SK-N-SH treated with all-trans-retinoic acid at 6 μM for 48 hours (cell line): ENCODE measurements at regions not wholly inside any gene's neighbourhood (a gene's known extent, or its start where the extent isn't known, plus 50 kb on each side); places are given as distances from the start of the nearest gene placed in this dataset.

ENCODE experiments used
- ATAC-seq: fragments of 200-7000 bp; cut with Tn5 transposase; 3 replicates; pipeline ENCODE4 v1.9.1; 2020; ENCODE audit warnings: mild to moderate bottlenecking, moderate library complexity
- ARNTL ChIP-seq: fragments of 450-650 bp; formaldehyde crosslinking; IDR thresholded peaks from 2 replicates; pipeline ENCODE4 v1.5.0; 2020; ENCODE audit warnings: low read depth, mild to moderate bottlenecking, moderate library complexity, borderline replicate concordance
- BACH2 ChIP-seq: fragments of 250-450 bp; sonication (Bioruptor Pico); IDR thresholded peaks from 2 replicates; pipeline ENCODE4 v1.9.0; 2021; ENCODE audit warnings: mild to moderate bottlenecking, borderline replicate concordance
- CREB5 ChIP-seq: fragments of 250-450 bp; sonication (Bioruptor Pico); IDR thresholded peaks from 2 replicates; pipeline ENCODE4 v1.5.1; 2020; ENCODE audit warnings: low read depth, mild to moderate bottlenecking, moderate library complexity
- CSDC2 ChIP-seq: fragments of 250-450 bp; sonication (Bioruptor Pico); IDR thresholded peaks from 2 replicates; pipeline ENCODE4 v1.5.0; 2020; ENCODE audit warnings: mild to moderate bottlenecking, moderate library complexity
- CSRNP3 ChIP-seq: fragments of 250-450 bp; sonication (Bioruptor Pico); IDR thresholded peaks from 2 replicates; pipeline ENCODE4 v1.5.1; 2021; ENCODE audit warnings: mild to moderate bottlenecking, moderate library complexity
- ESRRG ChIP-seq: fragments of 250-450 bp; sonication (Bioruptor Pico); IDR thresholded peaks from 2 replicates; pipeline ENCODE4 v1.6.1; 2021; ENCODE audit warnings: mild to moderate bottlenecking
- GLIS3 ChIP-seq: fragments of 250-450 bp; sonication (Bioruptor Pico); IDR thresholded peaks from 2 replicates; pipeline ENCODE4 v1.5.0; 2020; ENCODE audit warnings: mild to moderate bottlenecking, moderate library complexity
- ISL1 ChIP-seq: fragments of 250-450 bp; sonication (Bioruptor Pico); IDR thresholded peaks from 2 replicates; pipeline ENCODE4 v2.1.2; 2022; ENCODE audit warnings: mild to moderate bottlenecking, moderate library complexity
- OSR1 ChIP-seq: fragments of 250-450 bp; sonication (Bioruptor Pico); IDR thresholded peaks from 2 replicates; pipeline ENCODE4 v1.8.0; 2022; ENCODE audit warnings: moderate library complexity, mild to moderate bottlenecking, inconsistent platforms
- PATZ1 ChIP-seq: fragments of 250-450 bp; sonication (Bioruptor Pico); IDR thresholded peaks from 2 replicates; pipeline ENCODE4 v1.8.0; 2020; ENCODE audit warnings: mild to moderate bottlenecking, moderate library complexity, borderline replicate concordance
- POU6F1 ChIP-seq: fragments of 250-450 bp; sonication (Bioruptor Pico); IDR thresholded peaks from 2 replicates; pipeline ENCODE4 v1.8.0; 2021; ENCODE audit warnings: low read depth, mild to moderate bottlenecking, moderate library complexity, borderline replicate concordance
- PPARA ChIP-seq: fragments of 250-450 bp; sonication (Bioruptor Pico); IDR thresholded peaks from 2 replicates; pipeline ENCODE4 v1.5.0; 2020; ENCODE audit warnings: mild to moderate bottlenecking, borderline replicate concordance
- SNAI2 ChIP-seq: fragments of 250-450 bp; sonication (Bioruptor Pico); IDR thresholded peaks from 2 replicates; pipeline ENCODE4 v1.5.0; 2020; ENCODE audit warnings: mild to moderate bottlenecking, moderate library complexity
- TCF4 ChIP-seq: fragments of 250-450 bp; sonication (Bioruptor Pico); IDR thresholded peaks from 2 replicates; pipeline ENCODE4 v1.8.0; 2021; ENCODE audit warnings: mild to moderate bottlenecking, moderate library complexity, borderline replicate concordance
- TOX ChIP-seq: fragments of 250-450 bp; sonication (Bioruptor Pico); IDR thresholded peaks from 2 replicates; pipeline ENCODE4 v1.8.0; 2021; ENCODE audit warnings: mild to moderate bottlenecking, moderate library complexity, borderline replicate concordance
- TSHZ2 ChIP-seq: fragments of 250-450 bp; sonication (Bioruptor Pico); IDR thresholded peaks from 2 replicates; pipeline ENCODE4 v1.5.0; 2020; ENCODE audit warnings: mild to moderate bottlenecking, moderate library complexity
- ZC3H10 ChIP-seq: fragments of 250-450 bp; sonication (Bioruptor Pico); IDR thresholded peaks from 2 replicates; pipeline ENCODE4 v1.5.1; 2021; ENCODE audit warnings: mild to moderate bottlenecking, moderate library complexity
- ZFP3 ChIP-seq: fragments of 250-450 bp; sonication (Bioruptor Pico); IDR thresholded peaks from 2 replicates; pipeline ENCODE4 v1.5.0; 2020; ENCODE audit warnings: mild to moderate bottlenecking, moderate library complexity
- ZFP30 ChIP-seq: fragments of 450-650 bp; formaldehyde crosslinking; IDR thresholded peaks from 2 replicates; pipeline ENCODE4 v1.5.0; 2022; ENCODE audit warnings: mild to moderate bottlenecking, moderate library complexity
- ZNF565 ChIP-seq: fragments of 450-650 bp; formaldehyde crosslinking; conservative IDR thresholded peaks from 2 replicates; pipeline ENCODE4 v1.5.0; 2020; ENCODE audit warnings: low read depth, mild to moderate bottlenecking, moderate library complexity
- ZNF8 ChIP-seq: fragments of 450-650 bp; formaldehyde crosslinking; IDR thresholded peaks from 2 replicates; pipeline ENCODE4 v1.5.0; 2020; ENCODE audit warnings: mild to moderate bottlenecking, moderate library complexity

- no peak for TF ChIP-seq ZFP3
- no peak for TF ChIP-seq TOX (CRISPR knock-in tag)
- no peak for TF ChIP-seq SNAI2 (CRISPR knock-in tag)
- no peak for TF ChIP-seq POU6F1 (CRISPR knock-in tag)
- TF ChIP-seq CSRNP3 (CRISPR knock-in tag), result no peak
- TF ChIP-seq ZFP30, result no peak
- no peak for TF ChIP-seq ZNF8 (CRISPR knock-in tag)
- TF ChIP-seq CSDC2 (CRISPR knock-in tag), result no peak
- TF ChIP-seq GLIS3 (CRISPR knock-in tag), result no peak
- TF ChIP-seq PPARA (CRISPR knock-in tag), result no peak
- TF ChIP-seq TCF4 (CRISPR knock-in tag), result no peak
- no peak for TF ChIP-seq ZC3H10
- no peak for TF ChIP-seq PATZ1 (CRISPR knock-in tag)
- ATAC-seq, result no peak
Observed at GRCh38 chr4:44046491-44046890, 402.1 kb downstream of the KCTD8 start.

- peak; percentile 88; the same call in 1 of the 2 replicates for TF ChIP-seq TSHZ2 (CRISPR knock-in tag)
- TF ChIP-seq TCF4 (CRISPR knock-in tag), result peak; percentile 97
- no peak for TF ChIP-seq SNAI2 (CRISPR knock-in tag)
- ATAC-seq, result no peak
Observed at GRCh38 chr4:44056721-44057151, 391.9 kb downstream of the KCTD8 start.

GRCh38 chr4:44070843-44071242 lies 377.8 kb downstream of the KCTD8 start:
- no peak for ATAC-seq
- TF ChIP-seq ARNTL (CRISPR knock-in tag) (no peak), ISL1 (CRISPR knock-in tag) (no peak), TOX (CRISPR knock-in tag) (no peak), ZC3H10 (no peak), GLIS3 (CRISPR knock-in tag) (no peak), ZFP30 (no peak), ZNF565 (CRISPR knock-in tag) (no peak), TCF4 (CRISPR knock-in tag) (no peak), OSR1 (CRISPR knock-in tag) (no peak), BACH2 (CRISPR knock-in tag) (no peak), ESRRG (CRISPR knock-in tag) (no peak), CREB5 (no peak)
